Lower lobe of right lung (tissue), 2 donors: ENCODE measurements at regions not wholly inside any gene's neighbourhood (a gene's known extent, or its start where the extent isn't known, plus 50 kb on each side); places are given as distances from the start of the nearest gene placed in this dataset.

Experiments used
- ATAC-seq, 2 donors: fragments of 200-7000 bp; cut with Tn5 transposase; one replicate each; pipeline ENCODE4 v1.9.1; 2020 to 2022; ENCODE audit warnings: mild to moderate bottlenecking in 2 of 2, moderate library complexity in 2 of 2
- DNase-seq: peaks from one replicate; pipeline ENCODE4 v3.0.0-alpha.2; 2020
- H3K27ac ChIP-seq: fragments of 200-600 bp; one replicate; pipeline ENCODE4 v1.8.0; 2022
- H3K27me3 ChIP-seq: fragments of 200-600 bp; one replicate; pipeline ENCODE4 v1.8.0; 2022; ENCODE audit warnings: low read depth
- H3K36me3 ChIP-seq: fragments of 200-600 bp; one replicate; pipeline ENCODE4 v1.8.0; 2022; ENCODE audit warnings: mild to moderate bottlenecking
- H3K4me1 ChIP-seq: fragments of 200-600 bp; one replicate; pipeline ENCODE4 v1.8.0; 2022
- H3K4me3 ChIP-seq: fragments of 200-600 bp; one replicate; pipeline ENCODE4 v1.8.0; 2022; ENCODE audit warnings: mild to moderate bottlenecking
- H3K9me3 ChIP-seq: fragments of 200-600 bp; one replicate; pipeline ENCODE4 v1.8.0; 2022
- CTCF ChIP-seq: fragments of 200-600 bp; IDR thresholded peaks from one replicate; pipeline ENCODE4 v1.8.0; 2022; ENCODE audit warnings: antibody characterized with exemption, mild to moderate bottlenecking
- intact Hi-C: fragments of 100-400 bp; cut with DNase I; formaldehyde crosslinking; loops from one replicate; pipeline ENCODE4 v1.11.0; 2022
- donor health status: DM: no; HTN: yes; CAD: no; lungs with severe emphysema.

- DNase-seq = no peak
- H3K4me1 ChIP-seq = no peaks in the 10 kb centered on the region
- intact Hi-C loops = no loop called here
- H3K27ac ChIP-seq = no peak overlapping the region
- TF ChIP-seq CTCF = no peak
- ATAC-seq = no peak
- H3K4me3 ChIP-seq = peak overlapping the region; percentile 36
- H3K27me3 ChIP-seq = no peaks in the 10 kb centered on the region
- no peaks in the 10 kb centered on the region for H3K36me3 ChIP-seq
- H3K9me3 ChIP-seq = no peaks in the 10 kb centered on the region
Measured at GRCh38 chr4:96312046-96312685, 472.3 kb downstream of the PDHA2 start.

GRCh38 chr4:96315815-96316214, 475.9 kb downstream of the PDHA2 start:
- Histone ChIP-seq H3K4me1 (no peaks in the 10 kb centered on the region), H3K36me3 (no peaks in the 10 kb centered on the region), H3K9me3 (no peaks in the 10 kb centered on the region), H3K27me3 (no peaks in the 10 kb centered on the region), H3K27ac (no peak overlapping the region), H3K4me3 (no peak overlapping the region)
- TF ChIP-seq CTCF = no peak
- DNase-seq = no peak
- no peak for ATAC-seq
- intact Hi-C loops = no loop called here

GRCh38 chr4:96316776-96317175, 476.9 kb downstream of the PDHA2 start:
- no peak overlapping the region for H3K27ac ChIP-seq
- TF ChIP-seq CTCF = no peak
- no peak overlapping the region for H3K4me3 ChIP-seq
- intact Hi-C loops = no loop called here
- H3K36me3 ChIP-seq = no peaks in the 10 kb centered on the region
- no peak for ATAC-seq
- no peaks in the 10 kb centered on the region for H3K9me3 ChIP-seq
- H3K4me1 ChIP-seq = no peaks in the 10 kb centered on the region
- H3K27me3 ChIP-seq = no peaks in the 10 kb centered on the region
- DNase-seq = no peak

GRCh38 chr4:96317891-96318290, 478.0 kb downstream of the PDHA2 start:
- Histone ChIP-seq H3K4me3 (no peak overlapping the region), H3K4me1 (no peaks in the 10 kb centered on the region), H3K9me3 (no peaks in the 10 kb centered on the region), H3K27me3 (no peaks in the 10 kb centered on the region), H3K36me3 (no peaks in the 10 kb centered on the region), H3K27ac (no peak overlapping the region)
- TF ChIP-seq CTCF = no peak
- ATAC-seq (no peak), DNase-seq (no peak)
- intact Hi-C loops = no loop called here

GRCh38 chr4:96326846-96327245, 487.0 kb downstream of the PDHA2 start:
- ATAC-seq = no peak
- Histone ChIP-seq H3K27me3 (no peaks in the 10 kb centered on the region), H3K9me3 (no peaks in the 10 kb centered on the region), H3K27ac (no peak overlapping the region), H3K4me3 (no peak overlapping the region), H3K4me1 (no peaks in the 10 kb centered on the region), H3K36me3 (no peaks in the 10 kb centered on the region)
- intact Hi-C loops = no loop called here
- no peak for DNase-seq
- TF ChIP-seq CTCF = no peak
